ENCODE measurements at regions not wholly inside any gene's neighbourhood (a gene's known extent, or its start where the extent isn't known, plus 50 kb on each side); places are given as distances from the start of the nearest gene placed in this dataset.

GRCh38 chr7:132049462-132050304 is 493.3 kb upstream of the PODXL start:
- H3K9me1 ChIP-seq (ENCODE audit: control insufficient read depth, extremely low read depth, insufficient read depth, low read length) = no peaks in the 10 kb centered on the region
- peaks cover 18% of the 10 kb centered on the region for H3K27me3 ChIP-seq (ENCODE audit: control insufficient read depth, extremely low read depth, insufficient read depth, low read length)
- no peak for TF ChIP-seq EZH2 (IDR thresholded peaks at IDR 0.05; ENCODE audit: low read length)
- peak; percentile 65 to 76 (median 75) for TF ChIP-seq CTCF (optimal IDR thresholded peaks at IDR 0.05 in 1 of 3, IDR thresholded peaks at IDR 0.05 in 1 of 3, conservative IDR thresholded peaks at IDR 0.05 in 1 of 3; ENCODE audit: extremely low read depth in 1 of 3, insufficient read depth in 2 of 3, low read length in 3 of 3)
- H3K4me2 ChIP-seq (ENCODE audit: control insufficient read depth, extremely low read depth, insufficient read depth, low read depth, low read length) = peak overlapping the region; percentile 61
- peak overlapping the region; percentile 8 to 52 (median 33) for H3K4me3 ChIP-seq (ENCODE audit: control insufficient read depth in 2 of 3, extremely low read depth in 1 of 3, insufficient read depth in 2 of 3, low read depth in 1 of 3, low read length in 3 of 3)
- H3K79me2 ChIP-seq (ENCODE audit: control insufficient read depth, insufficient read depth, low read length) = no peaks in the 10 kb centered on the region
- no peaks in the 10 kb centered on the region for H3K9me3 ChIP-seq (ENCODE audit: control insufficient read depth, low read depth, low read length)
- H4K20me1 ChIP-seq (ENCODE audit: control insufficient read depth, extremely low read depth, insufficient read depth, low read length) = no peaks in the 10 kb centered on the region
- dilution Hi-C loops (cut with MboI; ENCODE audit: extremely low pct_ligation_motif_present, low sequenced_read_pairs) = no loop called here
- FAIRE-seq (peak; percentile 81), DNase-seq (ENCODE audit: low read depth, low spot score) (no peak)
- H3K9ac ChIP-seq (ENCODE audit: control insufficient read depth, extremely low read depth, insufficient read depth, low read length) = no peak overlapping the region
- no peaks in the 10 kb centered on the region for H3K4me1 ChIP-seq (ENCODE audit: control insufficient read depth, extremely low read depth, insufficient read depth, low read length)
- no peaks in the 10 kb centered on the region for H3K36me3 ChIP-seq (ENCODE audit: control insufficient read depth in 2 of 2, extremely low read depth in 1 of 2, insufficient read depth in 2 of 2, low read length in 2 of 2)
- H2AFZ ChIP-seq (ENCODE audit: control insufficient read depth, low read length) = peak overlapping the region; percentile 51
- no peak overlapping the region for H3K27ac ChIP-seq (ENCODE audit: control insufficient read depth, insufficient read depth, low read length)

- H3K79me2 ChIP-seq (ENCODE audit: control insufficient read depth, insufficient read depth, low read length) = no peaks in the 10 kb centered on the region
- H4K20me1 ChIP-seq (ENCODE audit: control insufficient read depth, extremely low read depth, insufficient read depth, low read length) = no peaks in the 10 kb centered on the region
- H3K4me2 ChIP-seq (ENCODE audit: control insufficient read depth, extremely low read depth, insufficient read depth, low read depth, low read length) = no peak overlapping the region
- no peaks in the 10 kb centered on the region for H3K9me3 ChIP-seq (ENCODE audit: control insufficient read depth, low read depth, low read length)
- no peaks in the 10 kb centered on the region for H3K27me3 ChIP-seq (ENCODE audit: control insufficient read depth, extremely low read depth, insufficient read depth, low read length)
- FAIRE-seq (no peak), DNase-seq (ENCODE audit: low read depth, low spot score) (no peak)
- no peaks in the 10 kb centered on the region for H3K4me1 ChIP-seq (ENCODE audit: control insufficient read depth, extremely low read depth, insufficient read depth, low read length)
- no peaks in the 10 kb centered on the region for H3K9me1 ChIP-seq (ENCODE audit: control insufficient read depth, extremely low read depth, insufficient read depth, low read length)
- H3K4me3 ChIP-seq (ENCODE audit: control insufficient read depth in 2 of 3, extremely low read depth in 1 of 3, insufficient read depth in 2 of 3, low read depth in 1 of 3, low read length in 3 of 3) = no peak overlapping the region
- H2AFZ ChIP-seq (ENCODE audit: control insufficient read depth, low read length) = no peak overlapping the region
- dilution Hi-C loops (cut with MboI; ENCODE audit: extremely low pct_ligation_motif_present, low sequenced_read_pairs) = no loop called here
- TF ChIP-seq EZH2 (IDR thresholded peaks at IDR 0.05; ENCODE audit: low read length) = no peak
- no peak for TF ChIP-seq CTCF (optimal IDR thresholded peaks at IDR 0.05 in 1 of 3, IDR thresholded peaks at IDR 0.05 in 1 of 3, conservative IDR thresholded peaks at IDR 0.05 in 1 of 3; ENCODE audit: extremely low read depth in 1 of 3, insufficient read depth in 2 of 3, low read length in 3 of 3)
- no peaks in the 10 kb centered on the region for H3K36me3 ChIP-seq (ENCODE audit: control insufficient read depth in 2 of 2, extremely low read depth in 1 of 2, insufficient read depth in 2 of 2, low read length in 2 of 2)
- H3K27ac ChIP-seq (ENCODE audit: control insufficient read depth, insufficient read depth, low read length) = no peak overlapping the region
- H3K9ac ChIP-seq (ENCODE audit: control insufficient read depth, extremely low read depth, insufficient read depth, low read length) = no peak overlapping the region
These were observed 489.1 kb upstream of the PODXL start for GRCh38 chr7:132045481-132045980.
